ENCODE measurements at regions not wholly inside any gene's neighbourhood (a gene's known extent, or its start where the extent isn't known, plus 50 kb on each side); places are given as distances from the start of the nearest gene placed in this dataset.

- H3K27ac ChIP-seq (replicated peaks): no peak overlapping the region
- no peaks in the 10 kb centered on the region for H3K27me3 ChIP-seq (ENCODE audit: insufficient read depth, poor library complexity, severe bottlenecking)
- H3K4me3 ChIP-seq (replicated peaks; ENCODE audit: insufficient read depth, low read length): no peak overlapping the region
- no peak for DNase-seq (ENCODE audit: low read depth in 1 of 2, low spot score in 1 of 2)
- no peak for TF ChIP-seq GABPA (IDR thresholded peaks at IDR 0.05; ENCODE audit: low read depth)
- TF ChIP-seq POLR2AphosphoS5 (IDR thresholded peaks at IDR 0.05; ENCODE audit: low read depth): no peak
- TF ChIP-seq CTCF (IDR thresholded peaks at IDR 0.05; ENCODE audit: insufficient read depth, low read length): no peak
- TF ChIP-seq SPI1 (IDR thresholded peaks at IDR 0.05; ENCODE audit: borderline replicate concordance, low read depth): no peak
- TF ChIP-seq REST (IDR thresholded peaks at IDR 0.05; ENCODE audit: insufficient replicate concordance, low read depth): no peak
These were observed 197.9 kb upstream of the SETBP1 start for GRCh38 chr18:44482761-44483160.

DNA sequence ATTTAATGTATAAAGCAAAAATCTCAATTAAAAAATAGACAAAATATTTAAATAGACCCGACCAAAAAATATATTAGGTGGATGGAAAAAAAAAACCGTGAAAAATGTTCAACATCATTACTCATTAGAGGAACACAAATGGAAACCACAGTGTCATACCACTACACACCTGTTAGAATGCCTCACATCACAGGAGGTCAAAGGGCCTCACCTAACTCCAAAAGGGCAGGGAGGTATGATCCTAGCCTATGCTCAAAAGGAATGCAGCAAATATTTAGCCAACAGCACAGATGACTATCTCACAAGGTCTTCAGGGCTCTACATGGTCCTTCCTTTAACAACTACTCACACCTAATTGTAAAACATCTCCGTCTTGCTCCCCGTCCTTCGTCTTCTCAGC is 185.5 kb upstream of the SETBP1 start:
- no peak for TF ChIP-seq GABPA (IDR thresholded peaks at IDR 0.05; ENCODE audit: low read depth)
- no peak for TF ChIP-seq POLR2AphosphoS5 (IDR thresholded peaks at IDR 0.05; ENCODE audit: low read depth)
- no peak for TF ChIP-seq SPI1 (IDR thresholded peaks at IDR 0.05; ENCODE audit: borderline replicate concordance, low read depth)
- no peak for TF ChIP-seq CTCF (IDR thresholded peaks at IDR 0.05; ENCODE audit: insufficient read depth, low read length)
- no peak for TF ChIP-seq REST (IDR thresholded peaks at IDR 0.05; ENCODE audit: insufficient replicate concordance, low read depth)
- no peak for DNase-seq (ENCODE audit: low read depth in 1 of 2, low spot score in 1 of 2)

DNA sequence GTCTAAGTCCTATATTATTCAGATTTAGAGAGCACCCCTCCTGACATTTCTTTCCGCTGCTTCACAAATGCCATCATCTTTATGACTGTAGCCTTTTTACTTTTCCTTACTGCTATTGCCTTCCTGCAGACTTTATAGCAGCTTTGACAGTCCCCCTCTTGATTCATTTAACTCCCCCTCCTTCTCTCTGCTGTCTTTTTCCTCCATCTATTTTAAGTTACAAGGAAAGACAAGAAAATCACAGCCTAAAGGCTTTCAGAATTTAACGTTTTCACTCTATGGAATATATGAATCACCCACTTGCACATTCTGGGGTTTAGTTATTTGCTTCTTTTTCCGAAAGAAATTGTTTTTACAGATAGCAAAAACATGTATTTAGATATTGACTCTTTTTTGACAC is 183.4 kb upstream of the SETBP1 start:
- DNase-seq (ENCODE audit: low read depth in 1 of 2, low spot score in 1 of 2): no peak
- TF ChIP-seq CTCF (IDR thresholded peaks at IDR 0.05; ENCODE audit: insufficient read depth, low read length): no peak
- no peak for TF ChIP-seq REST (IDR thresholded peaks at IDR 0.05; ENCODE audit: insufficient replicate concordance, low read depth)
- TF ChIP-seq SPI1 (IDR thresholded peaks at IDR 0.05; ENCODE audit: borderline replicate concordance, low read depth): no peak
- no peak for TF ChIP-seq GABPA (IDR thresholded peaks at IDR 0.05; ENCODE audit: low read depth)
- TF ChIP-seq POLR2AphosphoS5 (IDR thresholded peaks at IDR 0.05; ENCODE audit: low read depth): no peak
- Histone ChIP-seq H3K27ac (replicated peaks) (no peak overlapping the region), H3K27me3 (ENCODE audit: insufficient read depth, poor library complexity, severe bottlenecking) (no peaks in the 10 kb centered on the region), H3K4me3 (replicated peaks; ENCODE audit: insufficient read depth, low read length) (no peak overlapping the region)

More for the DNA sequence above, 185.5 kb upstream of the SETBP1 start:
- H3K27ac ChIP-seq (replicated peaks): no peak overlapping the region
- H3K27me3 ChIP-seq (ENCODE audit: insufficient read depth, poor library complexity, severe bottlenecking): no peaks in the 10 kb centered on the region
- no peak overlapping the region for H3K4me3 ChIP-seq (replicated peaks; ENCODE audit: insufficient read depth, low read length)

Data from HL-60 (cell line).